GM10266 (cell line): ENCODE measurements at regions not wholly inside any gene's neighbourhood (a gene's known extent, or its start where the extent isn't known, plus 50 kb on each side); places are given as distances from the start of the nearest gene placed in this dataset.

Source experiments
- DNase-seq: peaks from one replicate; pipeline ENCODE4 v3.0.0; 2012; ENCODE audit errors: extremely low spot score
- CTCF ChIP-seq: IDR thresholded peaks from 2 replicates; pipeline ENCODE4 v1.5.1; 2012; ENCODE audit warnings: mild to moderate bottlenecking, low read depth; ENCODE audit not compliant: control insufficient read depth, insufficient read depth; ENCODE audit errors: missing control alignments

GRCh38 chr1:164240081-164240480 is 318.9 kb upstream of the PBX1 start:
- no peak for DNase-seq
- TF ChIP-seq CTCF: no peak

GRCh38 chr1:164250365-164250764 is 308.6 kb upstream of the PBX1 start:
- TF ChIP-seq CTCF: no peak
- no peak for DNase-seq

GRCh38 chr1:164256456-164256855 is 302.5 kb upstream of the PBX1 start:
- DNase-seq: no peak
- no peak for TF ChIP-seq CTCF

- TF ChIP-seq CTCF: no peak
- DNase-seq: no peak
Observed at GRCh38 chr1:164261691-164262240, 297.2 kb upstream of the PBX1 start.

- TF ChIP-seq CTCF: no peak
- DNase-seq: no peak
Observed at GRCh38 chr1:164263540-164263939, 295.4 kb upstream of the PBX1 start.

GRCh38 chr1:164265232-164265631 is 293.8 kb upstream of the PBX1 start:
- no peak for DNase-seq
- TF ChIP-seq CTCF: no peak

GRCh38 chr1:164272156-164272555 is 286.8 kb upstream of the PBX1 start:
- DNase-seq: no peak
- no peak for TF ChIP-seq CTCF

GRCh38 chr1:164296172-164296571 is 262.8 kb upstream of the PBX1 start:
- no peak for TF ChIP-seq CTCF
- no peak for DNase-seq
